HEK293 (cell line): ENCODE measurements at regions not wholly inside any gene's neighbourhood (a gene's known extent, or its start where the extent isn't known, plus 50 kb on each side); places are given as distances from the start of the nearest gene placed in this dataset.
A peak's percentile ranks its signal among the peaks of the same experiment; 100 is the strongest.

Source experiments
- CTCF ChIA-PET: fragments of 350-600 bp; formaldehyde crosslinking; extraction: SDS; loops from one replicate; lab custom pipeline; 2021; ENCODE audit warnings: antibody characterized with exemption; lab: Yijun Ruan, JAX
- POLR2A ChIA-PET: fragments of 300-600 bp; formaldehyde crosslinking; extraction: SDS; loops from one replicate; lab custom pipeline; 2020; ENCODE audit warnings: antibody characterized with exemption, inconsistent platforms; lab: Yijun Ruan, JAX
- H3K27ac ChIP-seq: fragments of 200-500 bp; sonication (Bioruptor generic); 2 replicates; pipeline ENCODE4 v1.5.1; 2014; ENCODE audit warnings: low read depth, low read length, control low read depth, inconsistent platforms; ENCODE audit errors: extremely low read depth
- H3K36me3 ChIP-seq, 2 experiments: fragments of 200-500 bp in 1 of 2; sonication (Bioruptor generic) in 1 of 2; 1 replicate in 1 of 2; 2 replicates in 1 of 2; pipeline ENCODE4 v1.5.1; 2014 to 2017; ENCODE audit warnings: inconsistent platforms in 2 of 2, low read length in 2 of 2; ENCODE audit not compliant: control insufficient read depth in 2 of 2, insufficient read depth in 1 of 2
- H3K4me1 ChIP-seq: fragments of 200-500 bp; sonication (Bioruptor generic); 2 replicates; pipeline ENCODE4 v1.5.1; 2014; ENCODE audit warnings: mild to moderate bottlenecking, low read length, inconsistent platforms; ENCODE audit not compliant: control insufficient read depth, insufficient read depth
- H3K4me3 ChIP-seq: 2 replicates; pipeline ENCODE4 v1.5.1; 2011; ENCODE audit warnings: low read depth, mild to moderate bottlenecking, control low read depth, low read length, moderate library complexity
- H3K9me3 ChIP-seq: fragments of 200-500 bp; sonication (Bioruptor generic); 2 replicates; pipeline ENCODE4 v1.5.1; 2014; ENCODE audit warnings: low read depth, low read length, inconsistent platforms; ENCODE audit not compliant: control insufficient read depth, insufficient read depth
- AEBP2 ChIP-seq: fragments of 450-650 bp; formaldehyde crosslinking; IDR thresholded peaks from 2 replicates; pipeline ENCODE4 v1.5.1; 2016; ENCODE audit warnings: missing biosample characterization, missing genetic modification characterization, borderline replicate concordance
- EGR2 ChIP-seq: fragments of 450-650 bp; formaldehyde crosslinking; IDR thresholded peaks from 2 replicates; pipeline ENCODE4 v1.5.1; 2016; ENCODE audit warnings: low read depth, missing biosample characterization, missing genetic modification characterization
- GLIS1 ChIP-seq: fragments of 450-650 bp; formaldehyde crosslinking; IDR thresholded peaks from 2 replicates; pipeline ENCODE4 v1.5.1; 2016; ENCODE audit warnings: missing biosample characterization, missing genetic modification characterization
- KLF1 ChIP-seq: fragments of 450-650 bp; formaldehyde crosslinking; IDR thresholded peaks from 2 replicates; pipeline ENCODE4 v1.5.1; 2016; ENCODE audit warnings: missing biosample characterization, missing genetic modification characterization
- MYNN ChIP-seq: fragments of 450-650 bp; formaldehyde crosslinking; IDR thresholded peaks from 2 replicates; pipeline ENCODE4 v1.5.1; 2016; ENCODE audit warnings: missing biosample characterization, missing genetic modification characterization, borderline replicate concordance
- REPIN1 ChIP-seq: fragments of 450-650 bp; formaldehyde crosslinking; IDR thresholded peaks from 2 replicates; pipeline ENCODE4 v1.5.1; 2017; ENCODE audit warnings: missing biosample characterization, missing genetic modification characterization, low read depth
- ZBTB1 ChIP-seq: fragments of 450-650 bp; formaldehyde crosslinking; IDR thresholded peaks from 2 replicates; pipeline ENCODE4 v1.5.1; 2016; ENCODE audit warnings: missing biosample characterization, missing genetic modification characterization
- ZBTB20 ChIP-seq: fragments of 450-650 bp; formaldehyde crosslinking; IDR thresholded peaks from 2 replicates; pipeline ENCODE4 v1.5.1; 2016; ENCODE audit warnings: missing biosample characterization, missing genetic modification characterization
- ZFHX2 ChIP-seq: fragments of 450-650 bp; formaldehyde crosslinking; conservative IDR thresholded peaks from 2 replicates; pipeline ENCODE4 v1.5.1; 2016; ENCODE audit warnings: missing biosample characterization, missing genetic modification characterization
- ZNF10 ChIP-seq: fragments of 450-650 bp; formaldehyde crosslinking; IDR thresholded peaks from 2 replicates; pipeline ENCODE4 v1.5.1; 2017; ENCODE audit warnings: missing biosample characterization, missing genetic modification characterization
- ZNF138 ChIP-seq: fragments of 450-650 bp; formaldehyde crosslinking; IDR thresholded peaks from 2 replicates; pipeline ENCODE4 v1.5.1; 2016; ENCODE audit warnings: missing biosample characterization, missing genetic modification characterization, borderline replicate concordance
- ZNF140 ChIP-seq: fragments of 450-650 bp; formaldehyde crosslinking; IDR thresholded peaks from 2 replicates; pipeline ENCODE4 v1.5.1; 2016; ENCODE audit warnings: missing biosample characterization, missing genetic modification characterization
- ZNF16 ChIP-seq: fragments of 450-650 bp; formaldehyde crosslinking; IDR thresholded peaks from 2 replicates; pipeline ENCODE4 v1.5.1; 2016; ENCODE audit warnings: low read depth, missing biosample characterization, missing genetic modification characterization
- ZNF24 ChIP-seq: fragments of 450-650 bp; formaldehyde crosslinking; IDR thresholded peaks from 2 replicates; pipeline ENCODE4 v1.5.1; 2016; ENCODE audit warnings: missing biosample characterization, missing genetic modification characterization
- ZNF248 ChIP-seq: fragments of 450-650 bp; formaldehyde crosslinking; IDR thresholded peaks from 2 replicates; pipeline ENCODE4 v1.5.1; 2017; ENCODE audit warnings: missing biosample characterization, missing genetic modification characterization
- ZNF280C ChIP-seq: fragments of 450-650 bp; formaldehyde crosslinking; IDR thresholded peaks from 2 replicates; pipeline ENCODE4 v1.5.1; 2016; ENCODE audit warnings: missing biosample characterization, missing genetic modification characterization
- ZNF324 ChIP-seq: fragments of 450-650 bp; formaldehyde crosslinking; IDR thresholded peaks from 2 replicates; pipeline ENCODE4 v1.5.1; 2016; ENCODE audit warnings: missing biosample characterization, missing genetic modification characterization
- ZNF48 ChIP-seq: fragments of 450-650 bp; formaldehyde crosslinking; IDR thresholded peaks from 2 replicates; pipeline ENCODE4 v1.5.1; 2016; ENCODE audit warnings: missing biosample characterization, missing genetic modification characterization
- ZNF488 ChIP-seq: fragments of 450-650 bp; formaldehyde crosslinking; IDR thresholded peaks from 2 replicates; pipeline ENCODE4 v1.5.1; 2016; ENCODE audit warnings: missing biosample characterization, missing genetic modification characterization
- ZNF513 ChIP-seq: fragments of 450-650 bp; IDR thresholded peaks from 2 replicates; pipeline ENCODE4 v1.5.1; 2018; ENCODE audit warnings: missing biosample characterization, missing genetic modification characterization
- ZNF549 ChIP-seq: fragments of 450-650 bp; IDR thresholded peaks from 2 replicates; pipeline ENCODE4 v1.5.1; 2018; ENCODE audit warnings: missing biosample characterization, missing genetic modification characterization, mild to moderate bottlenecking, inconsistent platforms, moderate library complexity
- ZNF629 ChIP-seq: fragments of 450-650 bp; formaldehyde crosslinking; IDR thresholded peaks from 2 replicates; pipeline ENCODE4 v1.5.1; 2017; ENCODE audit warnings: missing biosample characterization, missing genetic modification characterization
- ZNF664 ChIP-seq: fragments of 450-650 bp; formaldehyde crosslinking; IDR thresholded peaks from 2 replicates; pipeline ENCODE4 v1.5.1; 2016; ENCODE audit warnings: missing biosample characterization, missing genetic modification characterization
- ZNF792 ChIP-seq: fragments of 450-650 bp; formaldehyde crosslinking; IDR thresholded peaks from 2 replicates; pipeline ENCODE4 v1.5.1; 2016; ENCODE audit warnings: missing biosample characterization, missing genetic modification characterization
- ZNF843 ChIP-seq: fragments of 450-650 bp; formaldehyde crosslinking; IDR thresholded peaks from 2 replicates; pipeline ENCODE4 v1.5.1; 2016; ENCODE audit warnings: missing biosample characterization, missing genetic modification characterization
- ZSCAN18 ChIP-seq: fragments of 450-650 bp; formaldehyde crosslinking; IDR thresholded peaks from 2 replicates; pipeline ENCODE4 v1.5.1; 2016; ENCODE audit warnings: missing biosample characterization, missing genetic modification characterization

GRCh38 chr2:236440110-236440881 is 129.3 kb upstream of the ACKR3 start:
- ChIA-PET POLR2A (no interaction called here), CTCF (interaction anchor here (0.7 kb wide), 1 partner anchor 584 kb away, joined by 3 read pairs; no protein-coding TSS in a partner anchor)
- H3K36me3 ChIP-seq, result no peaks in the 10 kb centered on the region
- no peaks in the 10 kb centered on the region for H3K4me1 ChIP-seq
- H3K4me3 ChIP-seq, result no peak overlapping the region
- no peaks in the 10 kb centered on the region for H3K9me3 ChIP-seq
- H3K27ac ChIP-seq, result no peak overlapping the region
- TF ChIP-seq REPIN1, result no peak
- TF ChIP-seq ZNF10, result no peak
- TF ChIP-seq ZNF280C (tag by site-specific recombination), result no peak
- no peak for TF ChIP-seq ZNF513 (tag by site-specific recombination)
- no peak for TF ChIP-seq ZNF629 (tag by site-specific recombination)
- TF ChIP-seq ZNF16 (tag by site-specific recombination), result no peak
- no peak for TF ChIP-seq ZNF792 (tag by site-specific recombination)
- no peak for TF ChIP-seq ZNF138 (tag by site-specific recombination)
- no peak for TF ChIP-seq ZBTB20 (tag by site-specific recombination)
- no peak for TF ChIP-seq ZNF48
- no peak for TF ChIP-seq ZNF324 (tag by site-specific recombination)
- TF ChIP-seq ZNF488, result no peak

GRCh38 chr2:236444187-236444586 is 125.4 kb upstream of the ACKR3 start:
- Histone ChIP-seq H3K4me1 (no peaks in the 10 kb centered on the region), H3K36me3 (no peaks in the 10 kb centered on the region), H3K27ac (no peak overlapping the region), H3K4me3 (no peak overlapping the region), H3K9me3 (no peaks in the 10 kb centered on the region)
- POLR2A ChIA-PET, result no interaction called here
- no peak for TF ChIP-seq GLIS1 (tag by site-specific recombination)
- TF ChIP-seq ZNF843 (tag by site-specific recombination), result no peak
- no peak for TF ChIP-seq ZBTB1 (tag by site-specific recombination)
- no peak for TF ChIP-seq ZNF664 (tag by site-specific recombination)
- no peak for TF ChIP-seq ZNF248 (tag by site-specific recombination)
- TF ChIP-seq MYNN (tag by site-specific recombination), result no peak
- CTCF ChIA-PET, result interaction anchor here (0.5 kb wide), 1 partner anchor 65 kb away, joined by 3 read pairs; no protein-coding TSS in a partner anchor

- POLR2A ChIA-PET, result no interaction called here
- Histone ChIP-seq H3K9me3 (no peaks in the 10 kb centered on the region), H3K36me3 (no peaks in the 10 kb centered on the region), H3K27ac (no peak overlapping the region), H3K4me1 (no peaks in the 10 kb centered on the region), H3K4me3 (no peak overlapping the region)
- CTCF ChIA-PET, result no interaction called here
- no peak for TF ChIP-seq ZNF549
- no peak for TF ChIP-seq ZNF24
- TF ChIP-seq KLF1 (tag by site-specific recombination), result no peak
- peak; percentile 72 for TF ChIP-seq EGR2
- TF ChIP-seq ZNF140 (tag by site-specific recombination), result no peak
- no peak for TF ChIP-seq ZSCAN18
- TF ChIP-seq ZFHX2 (tag by site-specific recombination), result peak; percentile 71
- TF ChIP-seq AEBP2 (tag by site-specific recombination), result no peak
Observed at GRCh38 chr2:236445678-236446077, 123.9 kb upstream of the ACKR3 start.
